Memory B cell (primary cell): ENCODE measurements at regions not wholly inside any gene's neighbourhood (a gene's known extent, or its start where the extent isn't known, plus 50 kb on each side); places are given as distances from the start of the nearest gene placed in this dataset.
"Not testable (repeated sequence)": the region's sequence is repeated elsewhere in the genome, so short reads cannot be mapped to it uniquely, and the experiment has no call there.

Experiments used
- ATAC-seq: fragments of 150-1000 bp; cut with Tn5 transposase; 2 replicates; pipeline ENCODE4 v1.10.0; 2021; ENCODE audit warnings: low read depth, mild to moderate bottlenecking, moderate library complexity
- DNase-seq, 2 donors: peaks; one replicate each; pipeline ENCODE4 v3.0.0; 2022; ENCODE audit warnings: low spot score in 2 of 2
- H3K27ac Mint-ChIP-seq: one replicate; pipeline ENCODE4 v1.8.0; 2022; ENCODE audit warnings: mild to moderate bottlenecking, moderate library complexity, mixed read lengths
- H3K27me3 Mint-ChIP-seq: one replicate; pipeline ENCODE4 v1.8.0; 2022; ENCODE audit warnings: mixed read lengths
- H3K36me3 Mint-ChIP-seq: one replicate; pipeline ENCODE4 v1.8.0; 2022; ENCODE audit warnings: mild to moderate bottlenecking, mixed read lengths
- H3K4me1 Mint-ChIP-seq: one replicate; pipeline ENCODE4 v1.8.0; 2022; ENCODE audit warnings: mixed read lengths
- H3K4me3 Mint-ChIP-seq: one replicate; pipeline ENCODE4 v1.8.0; 2022; ENCODE audit warnings: mild to moderate bottlenecking, moderate library complexity, mixed read lengths
- H3K9me3 Mint-ChIP-seq: one replicate; pipeline ENCODE4 v1.8.0; 2022; ENCODE audit warnings: mixed read lengths

GRCh38 chr22:23432719-23433118, 147.4 kb downstream of the IGLL1 start:
- not testable (repeated sequence) for H3K36me3 Mint-ChIP-seq, H3K27me3 Mint-ChIP-seq, ATAC-seq, H3K9me3 Mint-ChIP-seq, H3K27ac Mint-ChIP-seq, DNase-seq
- peak overlapping the region; percentile 84 for H3K4me3 Mint-ChIP-seq
- H3K4me1 Mint-ChIP-seq = peaks cover 10% of the 10 kb centered on the region

GRCh38 chr22:23431337-23432072, 148.6 kb downstream of the IGLL1 start:
- Mint-ChIP-seq H3K27me3 (no peaks in the 10 kb centered on the region), H3K27ac (no peak overlapping the region), H3K4me1 (peaks cover 12% of the 10 kb centered on the region), H3K4me3 (peak overlapping the region; percentile 24), H3K36me3 (no peaks in the 10 kb centered on the region), H3K9me3 (no peaks in the 10 kb centered on the region)
- no peak for DNase-seq
- no peak for ATAC-seq

DNA sequence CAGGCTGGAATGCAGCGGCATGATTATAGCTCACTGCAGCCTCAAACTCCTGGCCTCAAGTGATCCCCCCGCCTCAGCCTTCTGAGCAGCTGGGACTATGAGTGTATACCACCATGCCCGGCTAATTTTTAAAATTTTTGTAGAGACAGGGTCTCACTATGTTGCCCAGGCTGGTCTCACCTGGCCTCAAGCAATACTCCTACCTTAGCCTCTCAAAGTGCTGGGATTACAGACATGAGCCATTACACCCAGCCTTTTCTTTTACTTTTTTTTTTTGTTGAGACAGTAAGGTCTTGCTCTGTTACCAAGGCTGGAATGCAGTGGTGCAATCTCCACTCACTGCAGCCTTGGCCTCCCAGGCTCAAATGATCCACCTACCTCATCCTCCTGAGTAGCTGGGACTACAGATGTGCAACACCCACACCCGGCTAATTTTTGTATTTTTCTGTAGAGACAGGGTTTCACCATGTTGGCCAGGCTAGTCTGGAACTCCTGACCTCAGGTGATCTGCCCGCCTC, 155.5 kb downstream of the IGLL1 start:
- Mint-ChIP-seq H3K4me1 (peaks cover 15% of the 10 kb centered on the region), H3K27ac (peak overlapping the region; percentile 90)
- not testable (repeated sequence) for H3K36me3 Mint-ChIP-seq, H3K9me3 Mint-ChIP-seq, H3K4me3 Mint-ChIP-seq, H3K27me3 Mint-ChIP-seq, DNase-seq, ATAC-seq

- peaks cover 15% of the 10 kb centered on the region for H3K4me1 Mint-ChIP-seq
- DNase-seq (no peak), ATAC-seq (peak; percentile 28)
- H3K36me3 Mint-ChIP-seq = no peaks in the 10 kb centered on the region
- no peaks in the 10 kb centered on the region for H3K9me3 Mint-ChIP-seq
- H3K27ac Mint-ChIP-seq = peak overlapping the region; percentile 90
- H3K4me3 Mint-ChIP-seq = no peak overlapping the region
- no peaks in the 10 kb centered on the region for H3K27me3 Mint-ChIP-seq
These were observed 156.1 kb downstream of the IGLL1 start for GRCh38 chr22:23424031-23424430.

- not testable (repeated sequence) for DNase-seq, ATAC-seq, H3K27me3 Mint-ChIP-seq, H3K36me3 Mint-ChIP-seq, H3K9me3 Mint-ChIP-seq, H3K4me3 Mint-ChIP-seq
- H3K4me1 Mint-ChIP-seq = peaks cover 18% of the 10 kb centered on the region
- peak overlapping the region; percentile 43 for H3K27ac Mint-ChIP-seq
These were observed 157.8 kb downstream of the IGLL1 start for GRCh38 chr22:23422281-23422680.

DNA sequence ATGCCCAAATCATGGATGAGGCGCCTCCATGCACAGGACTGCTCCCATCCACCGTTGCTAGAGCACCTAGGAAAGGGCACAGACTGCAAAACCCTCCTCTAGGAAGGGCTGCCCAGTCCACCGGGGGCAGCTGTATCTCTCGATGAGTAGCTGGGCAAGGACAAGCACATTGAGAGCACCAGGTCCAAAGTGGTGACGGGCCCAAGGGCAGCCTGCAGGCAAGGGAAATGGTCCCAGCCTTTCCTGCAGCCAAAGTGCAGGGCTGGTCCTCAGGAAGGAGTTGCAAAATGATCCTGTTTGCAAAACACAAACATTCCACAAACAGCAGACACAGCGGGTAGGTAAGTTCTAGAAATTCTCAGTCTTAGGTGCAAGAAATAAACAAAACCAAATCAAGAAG, 158.8 kb downstream of the IGLL1 start:
- not testable (repeated sequence) for H3K36me3 Mint-ChIP-seq, DNase-seq, H3K27ac Mint-ChIP-seq, H3K9me3 Mint-ChIP-seq, H3K4me3 Mint-ChIP-seq, ATAC-seq, H3K27me3 Mint-ChIP-seq
- H3K4me1 Mint-ChIP-seq = peaks cover 17% of the 10 kb centered on the region

GRCh38 chr22:23419931-23420330, 160.2 kb downstream of the IGLL1 start:
- Mint-ChIP-seq H3K27ac (no peak overlapping the region), H3K4me1 (peaks cover 15% of the 10 kb centered on the region), H3K36me3 (no peaks in the 10 kb centered on the region), H3K4me3 (no peak overlapping the region), H3K27me3 (peaks cover 2% of the 10 kb centered on the region), H3K9me3 (no peaks in the 10 kb centered on the region)
- DNase-seq = no peak
- ATAC-seq = no peak

DNA sequence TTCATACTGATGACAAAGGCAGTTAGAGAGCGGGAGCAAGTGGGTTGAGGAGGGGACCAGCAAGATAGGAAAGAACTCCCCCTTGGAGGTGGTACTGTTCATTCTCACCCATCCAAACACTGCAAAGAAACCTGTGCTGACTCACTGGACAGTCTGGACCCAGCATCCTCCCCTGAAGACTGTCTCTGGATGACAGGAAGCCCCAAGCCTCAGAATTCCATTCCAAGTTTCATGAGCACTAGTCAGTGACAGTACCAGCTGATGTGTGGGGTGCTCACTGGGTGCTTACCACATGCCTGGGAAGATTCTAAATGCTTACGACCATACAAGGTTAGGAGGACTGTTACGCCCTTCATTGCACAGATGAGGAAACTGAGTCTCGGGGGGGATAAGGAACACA, 160.9 kb downstream of the IGLL1 start:
- Mint-ChIP-seq H3K4me3 (no peak overlapping the region), H3K27ac (no peak overlapping the region), H3K27me3 (peaks cover 2% of the 10 kb centered on the region), H3K4me1 (peaks cover 12% of the 10 kb centered on the region), H3K9me3 (no peaks in the 10 kb centered on the region), H3K36me3 (no peaks in the 10 kb centered on the region)
- DNase-seq (no peak), ATAC-seq (no peak)

DNA sequence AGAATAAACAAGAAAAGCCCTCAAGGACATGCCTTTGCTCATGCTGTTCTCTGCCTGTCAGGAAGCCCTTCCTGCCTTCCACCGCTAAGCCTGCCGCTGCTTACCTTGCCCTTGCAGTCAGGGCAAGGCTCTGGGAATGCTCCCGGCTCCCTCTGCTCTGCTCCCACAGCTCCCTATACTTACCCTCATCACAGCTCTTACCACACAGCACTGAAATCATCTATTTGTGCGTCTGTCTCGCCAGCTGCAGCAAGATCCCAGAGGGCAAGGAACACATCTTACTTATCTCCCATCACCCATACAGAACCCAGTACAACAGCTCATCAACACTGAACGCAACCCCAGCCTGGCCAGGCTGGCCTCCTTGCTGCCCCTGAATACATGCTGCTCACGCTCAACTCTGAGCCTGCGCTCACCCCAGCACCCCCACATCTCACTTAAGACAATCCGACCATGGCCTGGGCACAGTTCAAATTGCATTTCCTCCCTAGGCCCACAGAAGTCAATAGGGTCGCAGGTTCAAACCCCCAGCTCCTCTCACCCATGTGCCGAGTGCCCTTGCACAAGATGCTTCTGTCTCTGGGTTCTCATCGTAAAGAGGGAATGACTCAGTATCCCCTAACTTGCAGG, 161.8 kb downstream of the IGLL1 start:
- DNase-seq = no peak
- Mint-ChIP-seq H3K27me3 (peaks cover 2% of the 10 kb centered on the region), H3K27ac (no peak overlapping the region), H3K9me3 (no peaks in the 10 kb centered on the region), H3K36me3 (no peaks in the 10 kb centered on the region), H3K4me1 (peaks cover 7% of the 10 kb centered on the region), H3K4me3 (no peak overlapping the region)
- ATAC-seq = no peak

DNA sequence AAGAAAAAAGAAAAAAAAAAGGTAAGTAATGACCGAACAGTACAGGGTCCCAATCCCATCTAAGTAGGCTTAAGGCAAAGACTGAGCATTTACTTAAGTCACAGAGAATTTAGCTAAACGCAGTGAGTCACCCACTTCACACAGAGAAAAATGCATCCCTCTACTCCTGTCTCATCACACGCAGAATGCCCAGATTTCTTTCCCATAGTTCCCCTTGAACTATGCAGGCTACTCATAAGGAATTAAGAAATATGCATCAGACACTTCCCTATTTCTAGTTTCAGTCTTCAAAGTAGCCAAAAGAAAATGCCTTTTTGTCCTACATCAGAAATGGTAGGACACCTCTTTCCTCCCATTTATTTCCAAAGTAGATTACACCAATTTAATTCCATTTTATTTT, 162.8 kb downstream of the IGLL1 start:
- ATAC-seq = not testable (repeated sequence)

DNA sequence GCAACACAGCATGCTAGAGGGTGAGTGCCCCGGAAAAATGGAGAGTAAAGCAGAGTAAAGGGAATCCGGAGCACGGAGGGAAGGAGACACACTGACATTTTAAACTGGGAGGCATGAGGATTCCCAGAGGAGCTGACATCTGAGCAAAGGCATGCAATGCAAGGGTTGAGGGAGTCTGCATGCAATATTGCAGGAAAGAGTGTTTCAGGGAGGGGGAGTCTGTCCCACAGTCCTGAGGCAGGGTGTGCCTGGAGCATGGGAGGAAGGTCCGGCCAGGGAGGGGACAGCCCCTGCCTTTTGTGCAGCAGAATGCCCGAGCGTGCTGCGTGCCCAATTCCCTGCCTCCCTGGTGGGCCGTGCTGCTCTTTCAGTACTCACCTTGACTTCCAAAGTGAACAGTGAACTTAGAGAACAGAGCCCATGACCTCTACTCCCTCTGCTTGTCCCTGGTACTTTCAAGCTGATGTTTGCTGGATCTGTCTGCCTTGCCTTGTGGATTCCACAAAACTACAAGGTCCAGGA, 163.9 kb downstream of the IGLL1 start:
- ATAC-seq, H3K9me3 Mint-ChIP-seq, H3K4me1 Mint-ChIP-seq, H3K27me3 Mint-ChIP-seq, H3K4me3 Mint-ChIP-seq, H3K36me3 Mint-ChIP-seq, DNase-seq, H3K27ac Mint-ChIP-seq: not testable (repeated sequence)

More for the DNA sequence above, 162.8 kb downstream of the IGLL1 start:
- not testable (repeated sequence) for H3K9me3 Mint-ChIP-seq, H3K27me3 Mint-ChIP-seq, H3K4me1 Mint-ChIP-seq, H3K27ac Mint-ChIP-seq, H3K36me3 Mint-ChIP-seq, H3K4me3 Mint-ChIP-seq, DNase-seq

GRCh38 chr22:23415490-23415851, 164.6 kb downstream of the IGLL1 start:
- no peak overlapping the region for H3K4me3 Mint-ChIP-seq
- no peak for DNase-seq

DNA sequence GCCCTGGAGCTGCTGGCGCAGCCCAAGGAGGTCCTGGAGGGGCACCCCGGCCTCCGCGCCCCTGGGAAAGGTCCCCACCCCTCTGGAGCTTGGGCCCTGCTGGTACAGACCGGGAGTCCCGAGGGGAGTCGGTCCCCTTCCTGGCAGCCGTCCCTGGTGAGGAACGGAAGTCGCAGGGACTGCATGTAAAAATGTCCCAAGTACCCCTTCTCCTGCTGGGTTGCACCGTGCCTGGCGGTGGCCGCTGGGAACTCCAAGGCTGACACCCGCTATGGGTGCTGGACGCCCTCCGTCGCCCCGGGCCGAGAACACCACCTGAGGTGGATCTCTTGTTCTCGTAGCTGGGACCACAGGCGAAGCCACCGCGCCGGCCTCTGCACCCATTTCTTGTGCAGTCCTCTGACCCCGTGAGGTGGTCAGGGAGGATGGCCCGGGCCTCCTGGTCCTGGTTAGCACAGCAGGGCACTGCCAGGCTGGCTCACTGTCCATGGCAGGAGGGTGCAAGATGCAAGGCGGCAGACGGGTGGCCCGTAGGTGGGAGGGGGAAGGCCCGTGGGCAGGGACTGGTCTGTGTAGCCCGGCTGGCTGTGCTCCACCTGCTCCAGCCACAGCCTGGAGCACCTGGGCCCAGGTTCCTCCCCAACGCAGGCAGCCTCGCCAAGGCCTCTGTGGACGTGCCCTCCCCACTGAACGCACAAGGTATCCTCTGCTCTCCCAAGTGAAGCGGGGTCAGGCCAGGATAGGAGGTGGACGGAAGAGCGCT, 165.2 kb downstream of the IGLL1 start:
- DNase-seq (no peak), ATAC-seq (no peak)
- Mint-ChIP-seq H3K36me3 (no peaks in the 10 kb centered on the region), H3K9me3 (no peaks in the 10 kb centered on the region), H3K27ac (no peak overlapping the region), H3K4me1 (peaks cover 7% of the 10 kb centered on the region), H3K4me3 (no peak overlapping the region), H3K27me3 (peaks cover 2% of the 10 kb centered on the region)

More at GRCh38 chr22:23415490-23415851, 164.6 kb downstream of the IGLL1 start:
- ATAC-seq = no peak
- no peaks in the 10 kb centered on the region for H3K9me3 Mint-ChIP-seq
- no peak overlapping the region for H3K27ac Mint-ChIP-seq
- H3K27me3 Mint-ChIP-seq = peaks cover 2% of the 10 kb centered on the region
- no peaks in the 10 kb centered on the region for H3K36me3 Mint-ChIP-seq
- H3K4me1 Mint-ChIP-seq = peaks cover 7% of the 10 kb centered on the region

- Mint-ChIP-seq H3K27me3 (peaks cover 2% of the 10 kb centered on the region), H3K36me3 (no peaks in the 10 kb centered on the region), H3K9me3 (no peaks in the 10 kb centered on the region), H3K27ac (peak overlapping the region; percentile 58), H3K4me1 (peaks cover 3% of the 10 kb centered on the region), H3K4me3 (no peak overlapping the region)
- DNase-seq = no peak
- ATAC-seq = no peak
These were observed 168.4 kb downstream of the IGLL1 start for GRCh38 chr22:23411739-23412138.
